HG03060 (cell line): ENCODE measurements at regions not wholly inside any gene's neighbourhood (a gene's known extent, or its start where the extent isn't known, plus 50 kb on each side); places are given as distances from the start of the nearest gene placed in this dataset.
A peak's percentile ranks its signal among the peaks of the same experiment; 100 is the strongest.
"Not testable (repeated sequence)": the region's sequence is repeated elsewhere in the genome, so short reads cannot be mapped to it uniquely, and the experiment has no call there.

Experiments
- ATAC-seq: cut with Tn5 transposase; IDR thresholded peaks from one replicate; pipeline ENCODE4 v1.9.1; 2021; ENCODE audit warnings: low read depth, moderate number of reproducible peaks; ENCODE audit not compliant: unreplicated experiment

DNA sequence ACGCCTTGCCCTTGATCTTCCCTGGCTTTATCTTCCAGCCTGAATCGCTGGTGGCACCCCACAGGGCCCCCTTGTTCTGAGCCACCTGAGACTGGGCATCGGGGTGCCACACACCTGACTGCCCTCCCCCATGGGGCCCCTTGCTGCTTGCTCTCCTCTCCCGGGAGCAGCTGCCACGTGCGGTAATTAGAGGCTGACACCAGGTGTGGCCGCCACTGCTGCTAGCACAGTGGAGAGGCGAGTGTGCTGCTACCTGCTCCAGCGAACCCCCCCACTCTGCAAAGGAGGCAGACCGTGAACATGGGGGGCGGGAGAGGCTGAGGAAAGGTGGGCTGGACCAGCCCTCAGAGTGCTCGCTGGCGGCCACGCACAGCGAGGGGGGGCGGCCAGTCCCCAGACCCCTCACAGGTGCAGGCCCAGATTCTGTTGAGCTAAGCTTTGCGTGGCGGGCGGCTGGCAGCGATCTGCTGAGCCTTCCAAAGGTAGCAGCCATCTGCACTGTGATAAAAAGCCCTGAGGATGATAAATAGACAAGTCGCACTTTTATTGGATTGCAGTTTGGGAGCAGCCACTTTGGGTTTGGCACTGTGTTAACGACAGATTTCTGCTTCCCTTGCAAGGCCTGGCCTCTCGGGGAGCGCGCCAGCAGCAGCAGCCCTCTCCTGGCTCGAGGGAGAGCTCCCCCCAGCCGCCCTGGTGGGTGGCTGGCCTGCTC is 167.9 kb upstream of the GSE1 start:
- ATAC-seq: no peak

GRCh38 chr16:85445779-85446222 is 167.3 kb upstream of the GSE1 start:
- ATAC-seq: no peak

GRCh38 chr16:85446951-85447692 is 166.0 kb upstream of the GSE1 start:
- ATAC-seq: peak; percentile 73

DNA sequence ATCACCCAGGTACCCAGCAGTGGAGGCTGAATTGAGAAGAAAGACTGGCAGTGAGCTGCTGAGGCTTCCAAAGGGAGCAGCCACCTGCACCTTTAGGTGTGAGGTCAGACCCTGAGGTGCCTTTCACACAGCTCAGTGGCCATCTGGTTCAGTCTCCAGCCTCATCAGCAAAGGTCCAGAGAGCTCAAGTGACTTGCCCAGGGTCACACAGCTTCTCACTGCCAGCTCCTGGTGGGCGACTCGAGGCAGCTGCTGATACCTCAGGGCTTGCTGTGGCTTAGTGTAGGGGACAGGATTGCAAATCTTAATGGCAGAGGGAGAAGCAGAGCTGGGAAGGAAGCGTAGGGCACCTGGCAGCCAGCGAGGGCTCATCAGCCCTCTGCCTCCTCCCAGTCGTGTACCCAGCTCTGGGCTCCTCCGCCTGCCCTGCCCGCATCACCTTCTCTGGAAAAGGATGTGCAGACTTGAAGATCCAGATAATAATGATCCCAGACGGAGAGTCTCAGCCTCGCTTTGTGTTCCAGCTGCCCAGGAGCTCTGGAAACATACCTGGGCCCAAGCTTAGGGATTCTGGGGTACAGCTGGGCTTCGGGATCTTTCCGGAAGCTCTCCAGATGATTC is 165.3 kb upstream of the GSE1 start:
- no peak for ATAC-seq

- ATAC-seq: no peak
These were observed 164.4 kb upstream of the GSE1 start for GRCh38 chr16:85448557-85449190.

GRCh38 chr16:85449191-85449884 is 163.8 kb upstream of the GSE1 start:
- no peak for ATAC-seq

- ATAC-seq: no peak
These were observed 163.3 kb upstream of the GSE1 start for GRCh38 chr16:85449885-85450245.

DNA sequence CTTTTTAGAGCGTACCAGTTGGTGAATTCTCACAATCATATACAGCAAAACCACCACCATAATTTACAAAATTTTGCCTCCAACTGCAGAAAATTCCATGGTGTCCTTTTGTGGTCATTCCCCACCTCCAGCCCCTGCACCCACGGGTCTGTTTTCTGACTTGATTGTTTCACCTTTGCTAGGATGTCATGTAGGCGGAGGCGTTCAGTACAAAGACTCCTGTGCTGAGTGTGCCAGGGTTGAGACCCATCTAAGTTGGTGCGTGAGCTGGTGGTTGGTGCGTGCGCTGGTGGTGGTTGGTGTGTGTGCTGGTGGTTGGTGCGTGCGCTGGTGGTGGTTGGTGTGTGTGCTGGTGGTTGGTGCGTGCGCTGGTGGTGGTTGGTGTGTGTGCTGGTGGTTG is 162.0 kb upstream of the GSE1 start:
- not testable (repeated sequence) for ATAC-seq

GRCh38 chr16:85451641-85452363 is 161.3 kb upstream of the GSE1 start:
- ATAC-seq: no peak

DNA sequence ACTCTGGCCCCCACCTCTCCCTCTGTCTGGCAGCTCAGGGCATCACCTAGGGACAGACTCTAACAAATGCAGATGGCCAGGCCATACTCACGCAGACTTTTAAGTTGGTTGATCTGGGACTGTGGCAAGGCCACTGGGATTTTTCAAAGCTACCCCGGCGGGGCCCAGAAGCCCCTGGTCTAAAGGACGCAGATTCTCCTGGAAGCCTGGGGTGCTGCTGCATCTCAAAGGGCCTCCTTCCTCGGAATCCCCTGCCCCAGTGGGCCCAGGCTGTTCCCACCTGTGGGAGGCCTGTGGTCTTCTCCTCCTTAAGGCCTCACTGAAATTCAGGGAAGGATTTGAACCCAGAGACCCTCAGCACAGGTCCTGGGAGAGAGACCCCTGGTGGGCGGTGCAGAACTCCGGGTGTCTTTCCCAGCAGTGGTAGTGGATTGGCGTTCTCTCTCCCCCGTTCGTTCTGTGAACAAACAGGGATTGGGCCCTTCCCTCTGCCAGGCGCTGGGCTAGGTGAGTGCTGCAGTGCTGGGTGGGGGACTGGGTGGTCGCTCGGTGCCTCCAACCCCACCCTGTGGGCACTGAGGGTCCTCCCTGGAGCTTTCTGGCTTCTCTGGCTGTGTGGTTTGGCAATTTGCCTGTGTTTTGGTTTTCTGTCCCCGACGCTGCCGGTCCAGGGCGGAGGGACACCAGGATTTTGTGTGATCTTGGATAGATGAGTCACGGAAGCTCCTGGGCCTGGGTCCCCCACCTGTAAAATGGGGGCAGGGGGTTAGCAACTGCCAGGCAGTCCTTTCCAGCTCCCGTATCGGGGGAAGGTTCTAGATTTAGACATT is 160.5 kb upstream of the GSE1 start:
- ATAC-seq: no peak

DNA sequence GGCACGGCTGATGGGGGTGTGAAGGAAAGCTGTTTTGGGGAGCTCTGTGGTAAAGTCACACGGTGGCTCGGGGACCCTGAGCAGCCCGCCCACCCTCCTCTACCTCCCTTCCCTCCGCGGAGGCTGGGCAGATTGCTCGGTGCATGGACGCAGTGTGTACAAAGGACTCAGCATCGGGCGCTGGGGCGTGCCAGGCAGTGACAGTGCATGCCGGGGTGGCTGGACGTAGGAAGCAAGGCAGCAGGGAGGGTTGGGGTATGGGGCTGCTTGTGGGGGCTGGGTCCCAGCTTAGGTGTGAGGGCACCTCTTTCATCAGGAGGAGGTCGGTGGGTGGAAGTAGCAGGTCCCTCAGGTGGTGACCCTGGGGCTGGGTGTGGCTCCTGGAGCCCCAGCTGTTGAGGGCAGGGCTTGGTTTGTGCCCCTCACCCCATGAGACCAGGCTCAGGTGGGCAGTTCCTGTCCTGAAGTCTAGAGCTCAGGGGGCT is 159.9 kb upstream of the GSE1 start:
- ATAC-seq: no peak

DNA sequence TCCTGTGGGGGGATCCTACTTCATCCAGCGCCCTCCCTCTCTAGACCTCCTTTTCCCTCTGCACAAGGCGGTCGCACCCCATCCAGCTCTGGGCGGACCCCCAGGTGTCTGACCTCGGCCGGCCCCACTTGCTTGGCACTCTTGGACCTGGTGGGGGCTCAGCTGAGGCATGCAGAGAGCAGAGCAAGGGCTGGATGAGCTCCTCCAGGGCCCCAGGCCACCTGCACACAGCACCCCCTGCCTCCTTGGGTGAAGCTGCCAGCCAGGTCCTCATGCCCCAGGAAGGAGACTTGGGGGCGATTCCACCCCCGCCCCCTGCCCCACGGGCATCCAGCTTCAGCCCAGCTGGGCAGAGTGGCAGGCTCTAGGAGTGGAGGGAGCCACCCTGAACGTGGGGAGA is 159.4 kb upstream of the GSE1 start:
- ATAC-seq: no peak

GRCh38 chr16:85454171-85454872 is 158.8 kb upstream of the GSE1 start:
- ATAC-seq: no peak

DNA sequence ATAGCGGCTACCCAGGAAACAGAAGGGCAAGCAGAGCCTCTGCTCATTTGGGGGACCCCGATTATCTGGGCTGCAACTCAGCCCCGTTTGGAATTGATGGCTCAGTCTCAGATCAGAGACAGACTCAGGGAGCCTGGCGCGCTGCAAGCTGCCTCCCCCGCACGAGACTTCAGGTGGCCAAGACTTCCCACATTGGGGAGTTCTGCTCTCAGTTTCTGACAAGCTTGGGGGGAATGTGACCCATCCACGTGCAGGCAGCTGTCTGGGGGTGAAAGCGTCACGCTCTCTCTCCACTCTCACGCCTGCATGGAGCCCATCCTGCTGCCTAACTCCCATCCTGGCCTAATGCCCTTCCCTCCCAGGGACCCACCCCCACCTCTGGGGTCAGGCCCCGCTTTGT is 157.6 kb upstream of the GSE1 start:
- no peak for ATAC-seq

- no peak for ATAC-seq
These were observed 155.8 kb upstream of the GSE1 start for GRCh38 chr16:85457366-85457765.

GRCh38 chr16:85458968-85459367 is 154.2 kb upstream of the GSE1 start:
- no peak for ATAC-seq

DNA sequence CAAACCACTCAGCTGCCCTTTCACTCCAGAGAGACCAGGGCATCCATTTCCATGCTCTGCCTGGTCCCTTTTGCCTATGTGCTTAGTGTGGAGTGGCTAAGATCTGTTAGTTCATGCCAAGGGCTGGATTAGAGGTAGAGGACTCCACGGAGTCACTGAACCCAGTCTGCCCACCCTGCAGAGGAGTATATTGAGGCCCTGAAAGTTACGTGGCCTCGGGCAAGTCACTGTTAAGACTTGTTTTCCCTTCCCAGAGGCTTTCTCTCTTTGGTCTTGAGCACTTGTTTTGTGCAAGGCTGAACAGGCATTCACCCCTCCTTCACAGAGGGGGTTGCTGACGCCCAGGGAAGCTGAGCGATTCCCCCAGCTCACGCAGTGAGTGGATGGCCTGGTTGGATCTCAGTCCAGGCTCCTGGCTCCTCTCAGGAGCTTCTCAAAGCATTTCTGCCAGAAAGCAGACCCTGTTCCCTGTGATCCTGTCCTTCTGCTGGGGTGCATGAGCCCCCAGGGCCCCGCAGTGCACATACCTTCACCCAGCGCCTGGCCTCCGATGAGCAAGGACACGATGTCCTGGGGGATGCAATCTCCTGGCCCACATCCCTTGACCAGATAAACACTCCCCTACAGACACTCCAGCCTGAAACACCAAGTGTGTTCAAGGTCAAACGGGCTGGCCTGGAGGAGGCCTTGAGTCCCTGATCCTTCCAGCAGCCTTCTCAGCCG is 153.4 kb upstream of the GSE1 start:
- no peak for ATAC-seq
